Hepatocyte (in vitro differentiated cells): ENCODE measurements at regions not wholly inside any gene's neighbourhood (a gene's known extent, or its start where the extent isn't known, plus 50 kb on each side); places are given as distances from the start of the nearest gene placed in this dataset.

Experiments
- DNase-seq: peaks from one replicate; pipeline ENCODE4 v3.0.0-alpha.2; 2016; ENCODE audit warnings: low spot score
- H2AFZ ChIP-seq: fragments of 200-600 bp; sonication (generic); 2 replicates; pipeline ENCODE4 v1.6.0; 2016; ENCODE audit warnings: antibody characterized with exemption, mild to moderate bottlenecking
- H3K27ac ChIP-seq: fragments of 200-600 bp; sonication (generic); 2 replicates; pipeline ENCODE4 v1.5.1; 2016; ENCODE audit warnings: mild to moderate bottlenecking
- H3K27me3 ChIP-seq: fragments of 200-600 bp; sonication (generic); 2 replicates; pipeline ENCODE4 v1.6.1; 2016
- H3K36me3 ChIP-seq: fragments of 200-600 bp; sonication (generic); replicated peaks from 2 replicates; pipeline ENCODE4 v1.5.1; 2016; ENCODE audit warnings: low read depth; ENCODE audit not compliant: insufficient read depth
- H3K4me1 ChIP-seq: fragments of 200-600 bp; sonication (generic); 2 replicates; pipeline ENCODE4 v1.5.1; 2016; ENCODE audit warnings: mild to moderate bottlenecking, moderate library complexity; ENCODE audit not compliant: insufficient read depth
- H3K4me2 ChIP-seq: fragments of 200-600 bp; sonication (generic); 2 replicates; pipeline ENCODE4 v1.6.0; 2016
- H3K4me3 ChIP-seq: fragments of 200-600 bp; sonication (generic); 2 replicates; pipeline ENCODE4 v1.5.1; 2016; ENCODE audit warnings: mild to moderate bottlenecking
- H3K79me2 ChIP-seq: fragments of 200-600 bp; sonication (generic); 2 replicates; pipeline ENCODE4 v1.6.0; 2017; ENCODE audit warnings: mild to moderate bottlenecking
- H3K9me2 ChIP-seq: fragments of 200-600 bp; sonication (generic); replicated peaks from 2 replicates; pipeline ENCODE4 v1.6.0; 2017; ENCODE audit warnings: mild to moderate bottlenecking; ENCODE audit not compliant: insufficient read depth
- H3K9me3 ChIP-seq: fragments of 200-600 bp; sonication (generic); 2 replicates; pipeline ENCODE4 v1.5.1; 2016; ENCODE audit warnings: low read depth, mild to moderate bottlenecking
- H4K20me1 ChIP-seq: fragments of 200-600 bp; sonication (generic); 2 replicates; pipeline ENCODE4 v1.6.0; 2016; ENCODE audit warnings: mild to moderate bottlenecking; ENCODE audit not compliant: insufficient read depth, poor library complexity, severe bottlenecking
- CTCF ChIP-seq: fragments of 200-600 bp; sonication (generic); IDR thresholded peaks from 2 replicates; pipeline ENCODE4 v1.5.1; 2016; ENCODE audit warnings: antibody characterized with exemption, mild to moderate bottlenecking; ENCODE audit not compliant: poor library complexity
- EZH2 ChIP-seq: fragments of 200-600 bp; sonication (generic); IDR thresholded peaks from 2 replicates; pipeline ENCODE4 v1.6.1; 2016; ENCODE audit warnings: antibody characterized with exemption, mild to moderate bottlenecking, borderline replicate concordance
- EZH2phosphoT487 ChIP-seq: fragments of 200-600 bp; sonication (generic); IDR thresholded peaks from one replicate; pipeline ENCODE4 v1.6.1; 2018; ENCODE audit warnings: antibody characterized with exemption, mild to moderate bottlenecking, low read depth, moderate library complexity; ENCODE audit not compliant: unreplicated experiment, severe bottlenecking
- WGBS: methylation state at CpG from one replicate; pipeline ENCODE4 v1.1.6; 2016; ENCODE audit warnings: low lambda C conversion rate; ENCODE audit errors: missing lambda C conversion rate; 5-methylcytosine and 5-hydroxymethylcytosine counted together

- H2AFZ ChIP-seq = no peak overlapping the region
- TF ChIP-seq EZH2 = no peak
- no peak for TF ChIP-seq CTCF
- TF ChIP-seq EZH2phosphoT487 = no peak
- WGBS = 76% methylated on average over 10 of the region's 10 CpGs
Measured at GRCh38 chr21:32956061-32956656, 69.6 kb upstream of the OLIG2 start.

GRCh38 chr21:32957545-32957944, 68.2 kb upstream of the OLIG2 start:
- Histone ChIP-seq H3K9me2 (no peaks in the 10 kb centered on the region), H3K4me1 (no peaks in the 10 kb centered on the region), H3K27me3 (peaks cover 48% of the 10 kb centered on the region), H3K4me2 (no peak overlapping the region), H3K27ac (no peak overlapping the region), H4K20me1 (no peaks in the 10 kb centered on the region), H3K4me3 (no peak overlapping the region), H3K36me3 (no peaks in the 10 kb centered on the region), H3K9me3 (no peaks in the 10 kb centered on the region), H2AFZ (no peak overlapping the region), H3K79me2 (no peaks in the 10 kb centered on the region)
- WGBS = 93% methylated on average over 8 of the region's 8 CpGs
- TF ChIP-seq CTCF (no peak), EZH2phosphoT487 (no peak), EZH2 (no peak)
- DNase-seq = no peak

More at GRCh38 chr21:32956061-32956656, 69.6 kb upstream of the OLIG2 start:
- Histone ChIP-seq H3K36me3 (no peaks in the 10 kb centered on the region), H3K9me3 (no peaks in the 10 kb centered on the region), H3K27ac (no peak overlapping the region), H3K4me1 (no peaks in the 10 kb centered on the region), H3K79me2 (no peaks in the 10 kb centered on the region), H4K20me1 (no peaks in the 10 kb centered on the region), H3K9me2 (no peaks in the 10 kb centered on the region), H3K4me3 (no peak overlapping the region), H3K27me3 (peaks cover 61% of the 10 kb centered on the region), H3K4me2 (no peak overlapping the region)
- no peak for DNase-seq

- WGBS = 78% methylated on average over 6 of the region's 6 CpGs
- Histone ChIP-seq H3K27ac (no peak overlapping the region), H3K27me3 (peaks cover 46% of the 10 kb centered on the region), H2AFZ (no peak overlapping the region), H3K9me2 (no peaks in the 10 kb centered on the region), H4K20me1 (no peaks in the 10 kb centered on the region), H3K36me3 (no peaks in the 10 kb centered on the region), H3K4me3 (no peak overlapping the region), H3K4me2 (no peak overlapping the region), H3K4me1 (no peaks in the 10 kb centered on the region), H3K79me2 (no peaks in the 10 kb centered on the region), H3K9me3 (no peaks in the 10 kb centered on the region)
- TF ChIP-seq CTCF (no peak), EZH2phosphoT487 (no peak), EZH2 (no peak)
- no peak for DNase-seq
Measured at GRCh38 chr21:32958288-32959002, 67.3 kb upstream of the OLIG2 start.
